Omental fat pad (tissue), 3 donors: ENCODE measurements at regions not wholly inside any gene's neighbourhood (a gene's known extent, or its start where the extent isn't known, plus 50 kb on each side); places are given as distances from the start of the nearest gene placed in this dataset.
"Not testable (repeated sequence)": the region's sequence is repeated elsewhere in the genome, so short reads cannot be mapped to it uniquely, and the experiment has no call there.

ENCODE experiments used
- ATAC-seq: fragments of 150-250 bp; one replicate; pipeline ENCODE4 v1.9.1; 2016; ENCODE audit warnings: mild to moderate bottlenecking, moderate library complexity; ENCODE audit not compliant: low FRiP score
- DNase-seq: peaks from one replicate; pipeline ENCODE4 v3.0.0-alpha.2; 2019; ENCODE audit warnings: low spot score
- CTCF ChIP-seq, 3 donors: fragments of 450-650 bp; IDR thresholded peaks; one replicate each; pipeline ENCODE4 v1.5.1; 2016 to 2017; ENCODE audit warnings: antibody characterized with exemption in 3 of 3, mild to moderate bottlenecking in 3 of 3, moderate library complexity in 2 of 3

GRCh38 chr14:54010981-54011380, 54.4 kb upstream of the BMP4 start:
- no peak for ATAC-seq
- TF ChIP-seq CTCF (IDR thresholded peaks at IDR 0.05) = no peak
- no peak for DNase-seq

GRCh38 chr14:54023027-54023426, 66.4 kb upstream of the BMP4 start:
- ATAC-seq = no peak
- no peak for DNase-seq

GRCh38 chr14:54025661-54026060, 69.0 kb upstream of the BMP4 start:
- no peak for TF ChIP-seq CTCF (IDR thresholded peaks at IDR 0.05)

More at GRCh38 chr14:54023027-54023426, 66.4 kb upstream of the BMP4 start:
- TF ChIP-seq CTCF (IDR thresholded peaks at IDR 0.05) = no peak

DNA sequence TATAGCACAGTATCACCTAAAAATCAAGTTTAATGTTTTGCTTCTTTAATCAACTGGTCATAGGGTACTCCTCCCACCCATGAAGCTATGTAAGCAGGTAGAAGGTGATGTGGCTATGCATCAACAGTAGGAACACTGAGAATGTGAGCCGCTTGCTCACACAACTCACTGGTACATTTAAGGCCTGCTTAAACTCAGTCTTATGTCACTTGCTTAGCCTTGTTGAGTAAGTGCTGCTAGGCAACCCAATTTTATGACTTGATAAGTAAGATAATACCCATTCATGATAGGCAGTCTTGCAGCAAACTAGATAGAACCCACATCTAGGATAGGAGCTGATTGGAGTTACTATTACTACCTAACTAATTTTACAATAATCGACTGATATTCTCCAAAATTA, 70.0 kb upstream of the BMP4 start:
- DNase-seq = no peak
- no peak for TF ChIP-seq CTCF (IDR thresholded peaks at IDR 0.05)
- ATAC-seq = no peak

More at GRCh38 chr14:54025661-54026060, 69.0 kb upstream of the BMP4 start:
- DNase-seq (no peak), ATAC-seq (no peak)

DNA sequence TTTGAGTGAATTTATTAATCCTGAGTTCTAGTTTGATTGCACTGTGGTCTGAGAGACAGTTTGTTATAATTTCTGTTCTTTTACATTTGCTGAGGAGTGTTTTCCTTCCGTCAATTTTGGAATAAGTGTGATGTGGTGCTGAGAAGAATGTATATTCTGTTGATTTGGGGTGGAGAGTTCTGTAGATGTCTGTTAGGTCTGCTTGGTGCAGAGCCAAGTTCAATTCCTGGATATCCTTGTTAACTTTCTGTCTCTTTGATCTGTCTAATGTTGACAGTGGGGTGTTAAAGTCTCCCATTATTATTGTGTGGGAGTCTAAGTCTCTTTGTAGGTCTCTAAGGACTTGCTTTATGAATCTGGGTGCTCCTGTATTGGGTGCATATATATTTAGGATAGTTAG, 74.4 kb upstream of the BMP4 start:
- DNase-seq, ATAC-seq: not testable (repeated sequence)

- ATAC-seq, DNase-seq: not testable (repeated sequence)
Observed at GRCh38 chr14:54033285-54033684, 76.7 kb upstream of the BMP4 start.

DNA sequence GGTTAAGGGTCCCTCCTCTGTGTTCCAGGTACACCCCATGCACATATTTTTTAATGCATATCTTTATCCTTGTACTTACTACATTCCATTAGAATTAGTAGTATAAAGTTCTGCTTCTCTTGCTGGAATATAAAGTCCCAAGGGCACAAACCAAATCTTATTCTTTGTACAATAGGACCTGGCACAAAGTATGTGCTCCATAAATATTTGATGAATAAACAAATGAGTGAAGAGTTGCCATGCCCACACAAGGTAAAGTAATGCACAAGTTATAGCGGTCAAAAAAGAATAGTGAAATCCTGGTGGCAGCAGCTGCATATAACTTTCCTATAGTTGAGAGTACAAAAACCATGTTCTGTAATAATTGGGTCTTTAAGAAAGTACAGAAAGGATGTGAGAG, 82.1 kb upstream of the BMP4 start:
- ATAC-seq = no peak
- TF ChIP-seq CTCF (IDR thresholded peaks at IDR 0.05) = no peak

DNA sequence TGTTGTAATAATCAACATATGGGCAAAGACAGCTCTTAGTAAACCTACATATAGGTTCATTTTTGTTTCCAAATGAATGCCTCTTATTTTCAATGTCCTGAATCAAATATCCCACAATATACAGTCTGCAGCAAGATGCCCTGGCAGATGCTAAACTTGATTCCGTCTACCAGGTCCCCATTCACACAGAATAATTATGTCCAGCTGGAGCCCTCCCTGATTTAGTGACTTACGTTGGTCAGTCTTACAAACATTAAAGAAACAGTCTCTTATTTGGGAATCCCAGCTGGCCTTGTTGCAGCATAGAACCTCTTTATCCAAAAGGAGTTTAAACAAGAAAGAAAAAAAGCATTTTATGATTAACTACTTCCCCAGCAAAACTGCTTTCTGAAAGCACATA, 82.7 kb upstream of the BMP4 start:
- ATAC-seq (no peak), DNase-seq (no peak)
- TF ChIP-seq CTCF (IDR thresholded peaks at IDR 0.05) = no peak

More for the DNA sequence above, 82.1 kb upstream of the BMP4 start:
- no peak for DNase-seq
